GM23338 (cell line): ENCODE measurements at regions not wholly inside any gene's neighbourhood (a gene's known extent, or its start where the extent isn't known, plus 50 kb on each side); places are given as distances from the start of the nearest gene placed in this dataset.

Experiments
- ATAC-seq: fragments of 200-7000 bp; cut with Tn5 transposase; 3 replicates; pipeline ENCODE4 v1.9.1; 2020
- DNase-seq: peaks from one replicate; pipeline ENCODE4 v3.0.0-alpha.2; 2015; ENCODE audit warnings: low spot score
- H2AFZ ChIP-seq: fragments of 200-600 bp; sonication (generic); 2 replicates; pipeline ENCODE4 v1.8.0; 2016; ENCODE audit warnings: antibody characterized with exemption, mild to moderate bottlenecking, moderate library complexity
- H3F3A ChIP-seq: fragments of 200-600 bp; sonication (generic); replicated peaks from 2 replicates; pipeline ENCODE4 v1.8.0; 2017; ENCODE audit warnings: antibody characterized with exemption, mixed run types, low read depth
- H3K27ac ChIP-seq: fragments of 200-600 bp; sonication (generic); 2 replicates; pipeline ENCODE4 v1.6.1; 2016; ENCODE audit warnings: low read depth
- H3K27me3 ChIP-seq: fragments of 200-600 bp; sonication (generic); 2 replicates; pipeline ENCODE4 v1.8.0; 2016; ENCODE audit warnings: mild to moderate bottlenecking, mixed run types, moderate library complexity; ENCODE audit not compliant: insufficient read depth
- H3K36me3 ChIP-seq: fragments of 200-600 bp; sonication (generic); 2 replicates; pipeline ENCODE4 v1.8.0; 2016; ENCODE audit warnings: mild to moderate bottlenecking; ENCODE audit not compliant: insufficient read depth
- H3K4me1 ChIP-seq: fragments of 200-600 bp; sonication (generic); 2 replicates; pipeline ENCODE4 v1.8.0; 2016; ENCODE audit warnings: mild to moderate bottlenecking, moderate library complexity; ENCODE audit not compliant: insufficient read depth
- H3K4me2 ChIP-seq: fragments of 200-600 bp; sonication (generic); 2 replicates; pipeline ENCODE4 v1.7.1; 2017; ENCODE audit warnings: mixed run types
- H3K4me3 ChIP-seq: fragments of 200-600 bp; sonication (generic); 2 replicates; pipeline ENCODE4 v1.6.1; 2016; ENCODE audit warnings: mixed run types
- H3K79me2 ChIP-seq: fragments of 200-600 bp; sonication (generic); replicated peaks from 2 replicates; pipeline ENCODE4 v1.8.0; 2017; ENCODE audit warnings: mild to moderate bottlenecking; ENCODE audit not compliant: insufficient read depth
- H3K9me2 ChIP-seq: fragments of 200-600 bp; sonication (generic); 2 replicates; pipeline ENCODE4 v1.8.0; 2017; ENCODE audit not compliant: insufficient read depth
- H4K20me1 ChIP-seq: fragments of 200-600 bp; sonication (generic); replicated peaks from 2 replicates; pipeline ENCODE4 v1.8.0; 2017; ENCODE audit warnings: mild to moderate bottlenecking; ENCODE audit not compliant: insufficient read depth
- H3K27ac Mint-ChIP-seq: 2 replicates; pipeline ENCODE4 v1.8.0; 2020; ENCODE audit warnings: inconsistent platforms, mild to moderate bottlenecking, moderate library complexity, mixed read lengths
- H3K27me3 Mint-ChIP-seq: 3 replicates; pipeline ENCODE4 v1.8.0; 2022; ENCODE audit warnings: low read depth, mild to moderate bottlenecking, moderate library complexity, mixed read lengths, inconsistent platforms; ENCODE audit not compliant: insufficient read depth, poor library complexity
- H3K36me3 Mint-ChIP-seq: 3 replicates; pipeline ENCODE4 v1.8.0; 2021; ENCODE audit warnings: low read depth, mild to moderate bottlenecking, inconsistent platforms, moderate library complexity, mixed read lengths
- H3K4me1 Mint-ChIP-seq: 3 replicates; pipeline ENCODE4 v1.8.0; 2020; ENCODE audit warnings: mild to moderate bottlenecking, inconsistent platforms, mixed read lengths
- H3K4me3 Mint-ChIP-seq: 3 replicates; pipeline ENCODE4 v1.8.0; 2021; ENCODE audit warnings: moderate library complexity, mild to moderate bottlenecking, inconsistent platforms, mixed read lengths
- H3K9me3 Mint-ChIP-seq: 3 replicates; pipeline ENCODE4 v1.8.0; 2020; ENCODE audit warnings: moderate library complexity, mild to moderate bottlenecking, inconsistent platforms, mixed read lengths
- EZH2phosphoT487 ChIP-seq: fragments of 200-600 bp; sonication (generic); IDR thresholded peaks from one replicate; pipeline ENCODE4 v1.8.1; 2018; ENCODE audit warnings: antibody characterized with exemption; ENCODE audit not compliant: unreplicated experiment
- JUNB ChIP-seq: IDR thresholded peaks from one replicate; pipeline ENCODE4 v1.6.1; 2016; ENCODE audit warnings: antibody characterized with exemption; ENCODE audit not compliant: unreplicated experiment
- NANOG ChIP-seq: IDR thresholded peaks from 2 replicates; pipeline ENCODE4 v1.6.1; 2016; ENCODE audit warnings: antibody characterized with exemption, borderline replicate concordance
- STAT1 ChIP-seq: IDR thresholded peaks from one replicate; pipeline ENCODE4 v1.6.1; 2016; ENCODE audit warnings: antibody characterized with exemption; ENCODE audit not compliant: unreplicated experiment
- ZNF114 ChIP-seq: fragments of 250-450 bp; sonication (Bioruptor Pico); IDR thresholded peaks from 2 replicates; pipeline ENCODE4 v1.5.0; 2020; ENCODE audit warnings: mild to moderate bottlenecking, moderate library complexity
- TF ChIP-seq, protein P1 (sequence below): IDR thresholded peaks from one replicate; pipeline ENCODE4 v1.6.1; 2018; ENCODE audit warnings: antibody characterized with exemption; ENCODE audit not compliant: unreplicated experiment
- TF ChIP-seq, protein P2 (sequence below): fragments of 250-450 bp; sonication (Bioruptor Pico); IDR thresholded peaks from 2 replicates; pipeline ENCODE4 v1.5.0; 2020; ENCODE audit warnings: mild to moderate bottlenecking, moderate library complexity
- TF ChIP-seq, protein P3 (sequence below): IDR thresholded peaks from 2 replicates; pipeline ENCODE4 v1.6.1; 2016; ENCODE audit warnings: antibody characterized with exemption
- TF ChIP-seq, protein P4 (sequence below), 2 experiments: fragments of 200-600 bp in 1 of 2; sonication (generic) in 1 of 2; conservative IDR thresholded peaks; 2 replicates each; pipeline versions ENCODE4 v1.5.1 to v1.6.1; 2016 to 2017; ENCODE audit warnings: antibody characterized with exemption in 2 of 2, low read depth in 2 of 2, mild to moderate bottlenecking in 2 of 2, moderate library complexity in 1 of 2

DNA sequence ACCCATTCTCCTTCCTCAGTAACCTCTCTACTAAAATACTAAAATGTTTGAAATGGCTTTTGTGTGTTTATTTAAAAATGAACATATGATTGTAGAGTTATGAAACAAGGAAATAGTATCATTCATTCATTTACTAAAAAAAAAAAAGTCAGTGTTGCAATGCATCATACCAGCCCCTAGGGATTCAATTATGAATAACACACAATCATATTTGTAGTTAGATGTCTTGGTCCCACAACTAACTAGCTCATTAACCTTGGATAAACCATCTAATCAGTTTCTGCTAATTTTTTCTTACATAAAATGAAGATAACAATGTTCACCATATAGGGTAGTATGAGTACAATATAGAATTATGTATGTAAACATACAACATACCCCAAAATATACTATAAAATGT is 183.2 kb downstream of the GRIN2B start (continued):
- TF ChIP-seq, protein P1, sequence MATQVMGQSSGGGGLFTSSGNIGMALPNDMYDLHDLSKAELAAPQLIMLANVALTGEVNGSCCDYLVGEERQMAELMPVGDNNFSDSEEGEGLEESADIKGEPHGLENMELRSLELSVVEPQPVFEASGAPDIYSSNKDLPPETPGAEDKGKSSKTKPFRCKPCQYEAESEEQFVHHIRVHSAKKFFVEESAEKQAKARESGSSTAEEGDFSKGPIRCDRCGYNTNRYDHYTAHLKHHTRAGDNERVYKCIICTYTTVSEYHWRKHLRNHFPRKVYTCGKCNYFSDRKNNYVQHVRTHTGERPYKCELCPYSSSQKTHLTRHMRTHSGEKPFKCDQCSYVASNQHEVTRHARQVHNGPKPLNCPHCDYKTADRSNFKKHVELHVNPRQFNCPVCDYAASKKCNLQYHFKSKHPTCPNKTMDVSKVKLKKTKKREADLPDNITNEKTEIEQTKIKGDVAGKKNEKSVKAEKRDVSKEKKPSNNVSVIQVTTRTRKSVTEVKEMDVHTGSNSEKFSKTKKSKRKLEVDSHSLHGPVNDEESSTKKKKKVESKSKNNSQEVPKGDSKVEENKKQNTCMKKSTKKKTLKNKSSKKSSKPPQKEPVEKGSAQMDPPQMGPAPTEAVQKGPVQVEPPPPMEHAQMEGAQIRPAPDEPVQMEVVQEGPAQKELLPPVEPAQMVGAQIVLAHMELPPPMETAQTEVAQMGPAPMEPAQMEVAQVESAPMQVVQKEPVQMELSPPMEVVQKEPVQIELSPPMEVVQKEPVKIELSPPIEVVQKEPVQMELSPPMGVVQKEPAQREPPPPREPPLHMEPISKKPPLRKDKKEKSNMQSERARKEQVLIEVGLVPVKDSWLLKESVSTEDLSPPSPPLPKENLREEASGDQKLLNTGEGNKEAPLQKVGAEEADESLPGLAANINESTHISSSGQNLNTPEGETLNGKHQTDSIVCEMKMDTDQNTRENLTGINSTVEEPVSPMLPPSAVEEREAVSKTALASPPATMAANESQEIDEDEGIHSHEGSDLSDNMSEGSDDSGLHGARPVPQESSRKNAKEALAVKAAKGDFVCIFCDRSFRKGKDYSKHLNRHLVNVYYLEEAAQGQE, result no peak
- TF ChIP-seq NANOG, result no peak

DNA sequence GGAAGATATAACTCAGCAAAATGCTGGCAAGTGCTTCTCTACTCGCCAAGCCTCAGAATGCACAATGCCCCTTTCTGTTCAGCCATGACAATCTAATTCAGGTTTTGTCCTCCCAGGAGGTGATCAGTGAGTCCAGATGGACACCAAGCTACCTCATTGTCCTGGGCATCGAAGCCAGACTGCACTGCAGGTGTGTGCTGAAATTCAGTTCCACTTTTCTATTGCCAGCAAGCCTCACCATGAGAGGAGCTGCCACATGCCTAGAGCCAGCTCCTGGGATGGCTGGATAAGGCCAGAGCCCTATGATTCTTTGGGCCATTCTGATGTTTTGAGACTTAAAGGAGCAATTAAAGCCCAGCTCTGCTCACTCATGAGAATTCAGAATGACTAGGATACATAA is 186.7 kb downstream of the GRIN2B start:
- Mint-ChIP-seq H3K36me3 (no peaks in the 10 kb centered on the region), H3K4me1 (peaks cover 29% of the 10 kb centered on the region), H3K27me3 (peaks cover 2% of the 10 kb centered on the region), H3K4me3 (no peak overlapping the region), H3K9me3 (no peaks in the 10 kb centered on the region; the same call in 2 of the 3 replicates), H3K27ac (no peak overlapping the region)
- Histone ChIP-seq H3K27ac (no peak overlapping the region), H2AFZ (no peak overlapping the region), H3K4me2 (no peak overlapping the region), H3K36me3 (no peaks in the 10 kb centered on the region), H3K4me3 (no peak overlapping the region), H3K27me3 (no peaks in the 10 kb centered on the region), H4K20me1 (no peaks in the 10 kb centered on the region), H3K4me1 (peaks cover 19% of the 10 kb centered on the region), H3F3A (no peaks in the 10 kb centered on the region), H3K79me2 (no peaks in the 10 kb centered on the region), H3K9me2 (no peaks in the 10 kb centered on the region)
- DNase-seq, result no peak
- no peak for ATAC-seq
- no peak for TF ChIP-seq ZNF114 (CRISPR knock-in tag)
- TF ChIP-seq JUNB, result no peak
- TF ChIP-seq, protein P2, sequence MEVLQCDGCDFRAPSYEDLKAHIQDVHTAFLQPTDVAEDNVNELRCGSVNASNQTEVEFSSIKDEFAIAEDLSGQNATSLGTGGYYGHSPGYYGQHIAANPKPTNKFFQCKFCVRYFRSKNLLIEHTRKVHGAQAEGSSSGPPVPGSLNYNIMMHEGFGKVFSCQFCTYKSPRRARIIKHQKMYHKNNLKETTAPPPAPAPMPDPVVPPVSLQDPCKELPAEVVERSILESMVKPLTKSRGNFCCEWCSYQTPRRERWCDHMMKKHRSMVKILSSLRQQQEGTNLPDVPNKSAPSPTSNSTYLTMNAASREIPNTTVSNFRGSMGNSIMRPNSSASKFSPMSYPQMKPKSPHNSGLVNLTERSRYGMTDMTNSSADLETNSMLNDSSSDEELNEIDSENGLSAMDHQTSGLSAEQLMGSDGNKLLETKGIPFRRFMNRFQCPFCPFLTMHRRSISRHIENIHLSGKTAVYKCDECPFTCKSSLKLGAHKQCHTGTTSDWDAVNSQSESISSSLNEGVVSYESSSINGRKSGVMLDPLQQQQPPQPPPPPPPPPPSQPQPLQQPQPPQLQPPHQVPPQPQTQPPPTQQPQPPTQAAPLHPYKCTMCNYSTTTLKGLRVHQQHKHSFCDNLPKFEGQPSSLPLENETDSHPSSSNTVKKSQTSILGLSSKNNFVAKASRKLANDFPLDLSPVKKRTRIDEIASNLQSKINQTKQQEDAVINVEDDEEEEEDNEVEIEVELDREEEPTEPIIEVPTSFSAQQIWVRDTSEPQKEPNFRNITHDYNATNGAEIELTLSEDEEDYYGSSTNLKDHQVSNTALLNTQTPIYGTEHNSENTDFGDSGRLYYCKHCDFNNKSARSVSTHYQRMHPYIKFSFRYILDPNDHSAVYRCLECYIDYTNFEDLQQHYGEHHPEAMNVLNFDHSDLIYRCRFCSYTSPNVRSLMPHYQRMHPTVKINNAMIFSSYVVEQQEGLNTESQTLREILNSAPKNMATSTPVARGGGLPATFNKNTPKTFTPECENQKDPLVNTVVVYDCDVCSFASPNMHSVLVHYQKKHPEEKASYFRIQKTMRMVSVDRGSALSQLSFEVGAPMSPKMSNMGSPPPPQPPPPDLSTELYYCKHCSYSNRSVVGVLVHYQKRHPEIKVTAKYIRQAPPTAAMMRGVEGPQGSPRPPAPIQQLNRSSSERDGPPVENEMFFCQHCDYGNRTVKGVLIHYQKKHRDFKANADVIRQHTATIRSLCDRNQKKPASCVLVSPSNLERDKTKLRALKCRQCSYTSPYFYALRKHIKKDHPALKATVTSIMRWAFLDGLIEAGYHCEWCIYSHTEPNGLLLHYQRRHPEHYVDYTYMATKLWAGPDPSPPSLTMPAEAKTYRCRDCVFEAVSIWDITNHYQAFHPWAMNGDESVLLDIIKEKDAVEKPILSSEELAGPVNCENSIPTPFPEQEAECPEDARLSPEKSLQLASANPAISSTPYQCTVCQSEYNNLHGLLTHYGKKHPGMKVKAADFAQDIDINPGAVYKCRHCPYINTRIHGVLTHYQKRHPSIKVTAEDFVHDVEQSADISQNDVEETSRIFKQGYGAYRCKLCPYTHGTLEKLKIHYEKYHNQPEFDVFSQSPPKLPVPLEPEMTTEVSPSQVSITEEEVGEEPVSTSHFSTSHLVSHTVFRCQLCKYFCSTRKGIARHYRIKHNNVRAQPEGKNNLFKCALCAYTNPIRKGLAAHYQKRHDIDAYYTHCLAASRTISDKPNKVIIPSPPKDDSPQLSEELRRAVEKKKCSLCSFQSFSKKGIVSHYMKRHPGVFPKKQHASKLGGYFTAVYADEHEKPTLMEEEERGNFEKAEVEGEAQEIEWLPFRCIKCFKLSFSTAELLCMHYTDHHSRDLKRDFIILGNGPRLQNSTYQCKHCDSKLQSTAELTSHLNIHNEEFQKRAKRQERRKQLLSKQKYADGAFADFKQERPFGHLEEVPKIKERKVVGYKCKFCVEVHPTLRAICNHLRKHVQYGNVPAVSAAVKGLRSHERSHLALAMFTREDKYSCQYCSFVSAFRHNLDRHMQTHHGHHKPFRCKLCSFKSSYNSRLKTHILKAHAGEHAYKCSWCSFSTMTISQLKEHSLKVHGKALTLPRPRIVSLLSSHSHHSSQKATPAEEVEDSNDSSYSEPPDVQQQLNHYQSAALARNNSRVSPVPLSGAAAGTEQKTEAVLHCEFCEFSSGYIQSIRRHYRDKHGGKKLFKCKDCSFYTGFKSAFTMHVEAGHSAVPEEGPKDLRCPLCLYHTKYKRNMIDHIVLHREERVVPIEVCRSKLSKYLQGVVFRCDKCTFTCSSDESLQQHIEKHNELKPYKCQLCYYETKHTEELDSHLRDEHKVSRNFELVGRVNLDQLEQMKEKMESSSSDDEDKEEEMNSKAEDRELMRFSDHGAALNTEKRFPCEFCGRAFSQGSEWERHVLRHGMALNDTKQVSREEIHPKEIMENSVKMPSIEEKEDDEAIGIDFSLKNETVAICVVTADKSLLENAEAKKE (CRISPR knock-in tag), result no peak
- no peak for TF ChIP-seq STAT1
- TF ChIP-seq, protein P3, sequence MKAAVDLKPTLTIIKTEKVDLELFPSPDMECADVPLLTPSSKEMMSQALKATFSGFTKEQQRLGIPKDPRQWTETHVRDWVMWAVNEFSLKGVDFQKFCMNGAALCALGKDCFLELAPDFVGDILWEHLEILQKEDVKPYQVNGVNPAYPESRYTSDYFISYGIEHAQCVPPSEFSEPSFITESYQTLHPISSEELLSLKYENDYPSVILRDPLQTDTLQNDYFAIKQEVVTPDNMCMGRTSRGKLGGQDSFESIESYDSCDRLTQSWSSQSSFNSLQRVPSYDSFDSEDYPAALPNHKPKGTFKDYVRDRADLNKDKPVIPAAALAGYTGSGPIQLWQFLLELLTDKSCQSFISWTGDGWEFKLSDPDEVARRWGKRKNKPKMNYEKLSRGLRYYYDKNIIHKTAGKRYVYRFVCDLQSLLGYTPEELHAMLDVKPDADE, result no peak
- TF ChIP-seq, protein P1, result no peak
- TF ChIP-seq, protein P4, sequence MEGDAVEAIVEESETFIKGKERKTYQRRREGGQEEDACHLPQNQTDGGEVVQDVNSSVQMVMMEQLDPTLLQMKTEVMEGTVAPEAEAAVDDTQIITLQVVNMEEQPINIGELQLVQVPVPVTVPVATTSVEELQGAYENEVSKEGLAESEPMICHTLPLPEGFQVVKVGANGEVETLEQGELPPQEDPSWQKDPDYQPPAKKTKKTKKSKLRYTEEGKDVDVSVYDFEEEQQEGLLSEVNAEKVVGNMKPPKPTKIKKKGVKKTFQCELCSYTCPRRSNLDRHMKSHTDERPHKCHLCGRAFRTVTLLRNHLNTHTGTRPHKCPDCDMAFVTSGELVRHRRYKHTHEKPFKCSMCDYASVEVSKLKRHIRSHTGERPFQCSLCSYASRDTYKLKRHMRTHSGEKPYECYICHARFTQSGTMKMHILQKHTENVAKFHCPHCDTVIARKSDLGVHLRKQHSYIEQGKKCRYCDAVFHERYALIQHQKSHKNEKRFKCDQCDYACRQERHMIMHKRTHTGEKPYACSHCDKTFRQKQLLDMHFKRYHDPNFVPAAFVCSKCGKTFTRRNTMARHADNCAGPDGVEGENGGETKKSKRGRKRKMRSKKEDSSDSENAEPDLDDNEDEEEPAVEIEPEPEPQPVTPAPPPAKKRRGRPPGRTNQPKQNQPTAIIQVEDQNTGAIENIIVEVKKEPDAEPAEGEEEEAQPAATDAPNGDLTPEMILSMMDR (conservative IDR thresholded peaks at IDR 0.05; ENCODE audit: low read depth in 2 of 2), result no peak
- no peak for TF ChIP-seq EZH2phosphoT487
